ENCODE measurements at regions not wholly inside any gene's neighbourhood (a gene's known extent, or its start where the extent isn't known, plus 50 kb on each side); places are given as distances from the start of the nearest gene placed in this dataset.

GRCh38 chr2:12596771-12597170 lies 120.0 kb upstream of the TRIB2 start:
- POLR2A ChIA-PET, result no interaction called here
- RAD21 ChIA-PET (ENCODE audit: low non-redundant PET in 1 of 2, low total read pairs in 2 of 2, uncharacterized antibody in 2 of 2, unreplicated experiment in 2 of 2), result no interaction called here
- H4K20me1 ChIP-seq (ENCODE audit: insufficient read depth), result no peaks in the 10 kb centered on the region
- no peaks in the 10 kb centered on the region for H3K9me2 ChIP-seq (ENCODE audit: insufficient read depth)
- H2AFZ ChIP-seq (ENCODE audit: low read depth, low read length, poor library complexity, severe bottlenecking), result no peak overlapping the region
- ATAC-seq, result no peak
- no peak overlapping the region for H3K4me3 ChIP-seq (replicated peaks in 1 of 2; ENCODE audit: low read depth in 1 of 2, low read length in 2 of 2)
- CTCF ChIA-PET, result no interaction called here
- H3K36me3 ChIP-seq (ENCODE audit: control insufficient read depth in 1 of 2, insufficient read depth in 2 of 2, low read length in 2 of 2), result no peaks in the 10 kb centered on the region
- no peaks in the 10 kb centered on the region for H3K9me3 ChIP-seq (ENCODE audit: control insufficient read depth in 1 of 2, insufficient read depth in 1 of 2, low read depth in 1 of 2, low read length in 2 of 2)
- H3K4me1 ChIP-seq (ENCODE audit: control insufficient read depth in 1 of 2, insufficient read depth in 2 of 2, low read length in 2 of 2), result no peaks in the 10 kb centered on the region
- TF ChIP-seq SRF (IDR thresholded peaks at IDR 0.05; ENCODE audit: low read depth), result no peak
- no peak for TF ChIP-seq ELF1 (IDR thresholded peaks at IDR 0.05; ENCODE audit: borderline replicate concordance, low read depth)
- TF ChIP-seq SP1 (IDR thresholded peaks at IDR 0.05; ENCODE audit: low read depth), result no peak
- TF ChIP-seq TCF7L2 (IDR thresholded peaks at IDR 0.05; ENCODE audit: borderline replicate concordance, extremely low read depth, insufficient read depth, insufficient read length), result no peak
- TF ChIP-seq ATF3 (IDR thresholded peaks at IDR 0.05), result no peak
- no peak for TF ChIP-seq EZH2phosphoT487 (IDR thresholded peaks at IDR 0.05; ENCODE audit: borderline replicate concordance)
- TF ChIP-seq RAD21 (IDR thresholded peaks at IDR 0.05; ENCODE audit: low read depth), result no peak
- TF ChIP-seq POLR2AphosphoS5 (IDR thresholded peaks at IDR 0.05; ENCODE audit: low read depth, low read length), result no peak
- TF ChIP-seq JUND (IDR thresholded peaks at IDR 0.05), result no peak
- no peak for TF ChIP-seq ZNF274 (IDR thresholded peaks at IDR 0.05; ENCODE audit: low read depth, low read length)
- no peak for TF ChIP-seq FOSL1 (IDR thresholded peaks at IDR 0.05; ENCODE audit: low read depth)
- TF ChIP-seq CEBPB (IDR thresholded peaks at IDR 0.05; ENCODE audit: low read depth), result no peak
- no peak overlapping the region for H3K27ac ChIP-seq (ENCODE audit: low read depth, low read length)
- no peak overlapping the region for H3K4me2 ChIP-seq (ENCODE audit: low read length)
- intact Hi-C loops (cut with micrococcal nuclease), result no loop called here
- no peak for DNase-seq (ENCODE audit: low read depth, low spot score)
- no peak overlapping the region for H3K9ac ChIP-seq (ENCODE audit: low read length)
- BruUV-seq (replicated peaks), result no TSS peak
- no peaks in the 10 kb centered on the region for H3K27me3 ChIP-seq (ENCODE audit: insufficient read depth, low read length)
- H3K79me2 ChIP-seq (ENCODE audit: insufficient read depth, low read length), result no peaks in the 10 kb centered on the region

GRCh38 chr2:12597610-12598009 lies 119.1 kb upstream of the TRIB2 start:
- H2AFZ ChIP-seq (ENCODE audit: low read depth, low read length, poor library complexity, severe bottlenecking), result no peak overlapping the region
- no peak overlapping the region for H3K4me3 ChIP-seq (replicated peaks in 1 of 2; ENCODE audit: low read depth in 1 of 2, low read length in 2 of 2)
- POLR2A ChIA-PET, result no interaction called here
- no peak overlapping the region for H3K4me2 ChIP-seq (ENCODE audit: low read length)
- no peaks in the 10 kb centered on the region for H3K4me1 ChIP-seq (ENCODE audit: control insufficient read depth in 1 of 2, insufficient read depth in 2 of 2, low read length in 2 of 2)
- no peaks in the 10 kb centered on the region for H3K36me3 ChIP-seq (ENCODE audit: control insufficient read depth in 1 of 2, insufficient read depth in 2 of 2, low read length in 2 of 2)
- no peak overlapping the region for H3K9ac ChIP-seq (ENCODE audit: low read length)
- no peaks in the 10 kb centered on the region for H3K79me2 ChIP-seq (ENCODE audit: insufficient read depth, low read length)
- intact Hi-C loops (cut with micrococcal nuclease), result no loop called here
- H3K27me3 ChIP-seq (ENCODE audit: insufficient read depth, low read length), result no peaks in the 10 kb centered on the region
- H3K9me2 ChIP-seq (ENCODE audit: insufficient read depth), result no peaks in the 10 kb centered on the region
- DNase-seq (ENCODE audit: low read depth, low spot score) (no peak), ATAC-seq (no peak)
- RAD21 ChIA-PET (ENCODE audit: low non-redundant PET in 1 of 2, low total read pairs in 2 of 2, uncharacterized antibody in 2 of 2, unreplicated experiment in 2 of 2), result no interaction called here
- H3K27ac ChIP-seq (ENCODE audit: low read depth, low read length), result no peak overlapping the region
- no peaks in the 10 kb centered on the region for H4K20me1 ChIP-seq (ENCODE audit: insufficient read depth)
- no peaks in the 10 kb centered on the region for H3K9me3 ChIP-seq (ENCODE audit: control insufficient read depth in 1 of 2, insufficient read depth in 1 of 2, low read depth in 1 of 2, low read length in 2 of 2)
- CTCF ChIA-PET, result no interaction called here
- no TSS peak for BruUV-seq (replicated peaks)
- TF ChIP-seq POLR2A (IDR thresholded peaks at IDR 0.05; ENCODE audit: borderline replicate concordance, extremely low read depth, insufficient read depth, insufficient read length), result no peak
- TF ChIP-seq RAD21 (IDR thresholded peaks at IDR 0.05; ENCODE audit: low read depth), result no peak
- TF ChIP-seq EZH2 (IDR thresholded peaks at IDR 0.05), result no peak
- TF ChIP-seq SP1 (IDR thresholded peaks at IDR 0.05; ENCODE audit: low read depth), result no peak
- TF ChIP-seq CTCF (IDR thresholded peaks at IDR 0.05 in 2 of 3, conservative IDR thresholded peaks at IDR 0.05 in 1 of 3; ENCODE audit: borderline replicate concordance in 1 of 3, insufficient read depth in 1 of 3, low read depth in 2 of 3, low read length in 2 of 3), result no peak
- TF ChIP-seq POLR2AphosphoS5 (IDR thresholded peaks at IDR 0.05; ENCODE audit: low read depth, low read length), result no peak
- TF ChIP-seq JUND (IDR thresholded peaks at IDR 0.05), result no peak
- no peak for TF ChIP-seq FOSL1 (IDR thresholded peaks at IDR 0.05; ENCODE audit: low read depth)
- no peak for TF ChIP-seq CBX3 (IDR thresholded peaks at IDR 0.05; ENCODE audit: low read depth)
- TF ChIP-seq ZFX (IDR thresholded peaks at IDR 0.05), result no peak
- TF ChIP-seq ELF1 (IDR thresholded peaks at IDR 0.05; ENCODE audit: borderline replicate concordance, low read depth), result no peak
- no peak for TF ChIP-seq TCF7L2 (IDR thresholded peaks at IDR 0.05; ENCODE audit: borderline replicate concordance, extremely low read depth, insufficient read depth, insufficient read length)
- no peak for TF ChIP-seq EGR1 (IDR thresholded peaks at IDR 0.05; ENCODE audit: low read depth)
- no peak for TF ChIP-seq ATF3 (IDR thresholded peaks at IDR 0.05)
